ENCODE measurements at regions not wholly inside any gene's neighbourhood (a gene's known extent, or its start where the extent isn't known, plus 50 kb on each side); places are given as distances from the start of the nearest gene placed in this dataset.

- DNase-seq, result peak; percentile 72
These were observed 131.4 kb downstream of the BBS10 start for GRCh38 chr12:76216585-76217472.

DNA sequence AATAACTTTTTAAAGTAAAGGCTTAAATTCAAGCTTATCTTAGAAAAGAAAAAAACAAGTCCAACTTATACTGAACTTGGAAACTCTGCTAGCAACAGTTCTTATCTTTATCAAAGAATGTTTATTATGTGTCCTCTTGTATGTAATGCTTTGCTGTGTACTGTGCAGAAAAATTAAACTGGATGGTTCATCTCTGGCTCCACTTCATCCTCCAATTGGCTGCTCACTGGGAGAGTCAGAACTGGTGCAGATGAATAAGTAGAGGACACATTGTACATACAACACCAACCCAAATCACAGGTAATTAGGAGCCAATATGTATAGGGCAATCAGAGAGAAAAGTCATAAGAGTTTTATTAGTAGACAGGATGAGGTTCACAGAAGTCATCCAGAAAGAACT, 123.6 kb upstream of the NAP1L1 start:
- no peak for DNase-seq

DNA sequence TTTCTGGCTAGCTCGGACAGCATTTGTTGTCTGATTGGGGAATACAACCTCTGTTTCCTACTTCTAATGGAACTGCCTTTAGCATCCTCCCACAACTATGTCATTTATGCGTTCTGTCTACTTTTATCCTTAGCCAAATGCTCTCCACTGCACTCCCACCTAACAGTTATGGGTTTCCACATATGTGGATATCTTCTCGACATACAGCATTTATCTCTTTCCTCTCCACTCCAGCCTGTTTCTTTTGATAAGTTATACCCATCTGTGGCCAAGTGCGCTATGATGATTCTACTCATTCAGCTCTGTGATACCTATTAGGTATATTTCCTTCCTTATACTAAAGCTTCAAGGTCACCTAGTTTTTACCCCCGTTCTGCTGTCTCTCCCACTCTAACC, 122.2 kb upstream of the NAP1L1 start:
- DNase-seq, result no peak

- DNase-seq, result no peak
These were observed 121.7 kb upstream of the NAP1L1 start for GRCh38 chr12:76206039-76206676.

DNA sequence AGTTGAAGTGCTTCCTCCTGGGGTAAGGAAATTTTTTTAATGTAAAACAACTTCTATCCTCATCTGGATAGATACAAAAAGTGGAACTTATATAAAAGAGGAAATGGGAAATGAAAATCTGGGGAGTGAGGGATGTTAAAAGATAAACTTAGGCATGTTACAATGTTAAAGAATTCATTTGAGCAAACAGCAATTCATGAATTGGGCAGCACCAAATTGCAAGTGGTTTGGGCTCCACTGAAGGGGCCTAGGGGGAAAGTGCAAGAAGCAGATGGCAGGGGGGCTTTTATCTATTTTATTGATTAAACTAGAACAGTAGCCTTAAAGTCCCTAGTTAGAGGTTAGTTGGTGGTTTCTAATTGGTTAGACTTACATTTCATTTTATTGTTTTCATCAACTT, 118.1 kb upstream of the NAP1L1 start:
- DNase-seq, result peak; percentile 29

GRCh38 chr12:76201758-76202157, 117.3 kb upstream of the NAP1L1 start:
- no peak for DNase-seq

GRCh38 chr12:76201316-76201715, 116.8 kb upstream of the NAP1L1 start:
- no peak for DNase-seq

- DNase-seq, result peak; percentile 32
These were observed 115.3 kb upstream of the NAP1L1 start for GRCh38 chr12:76199808-76200207.

GRCh38 chr12:76198839-76199238, 114.4 kb upstream of the NAP1L1 start:
- DNase-seq, result no peak

DNA sequence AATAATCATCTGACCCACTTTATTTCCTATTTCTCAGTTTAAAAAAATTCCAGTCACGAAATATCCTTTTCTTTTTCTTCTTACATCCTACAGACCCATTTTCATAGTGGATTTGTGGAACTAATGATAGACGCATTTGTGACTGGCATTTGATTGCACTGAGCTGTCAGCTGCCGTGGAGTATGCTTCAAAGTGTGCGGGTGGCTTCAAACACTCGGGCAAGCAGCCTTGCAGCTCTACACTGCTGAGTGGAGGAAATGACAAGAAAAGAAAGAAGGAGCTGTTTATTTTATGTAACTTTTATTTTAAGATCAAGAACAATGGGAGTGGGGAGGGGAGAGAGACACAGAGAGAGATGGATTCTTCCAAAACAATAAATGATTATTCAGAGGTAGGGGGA, 112.8 kb upstream of the NAP1L1 start:
- DNase-seq, result no peak

DNA sequence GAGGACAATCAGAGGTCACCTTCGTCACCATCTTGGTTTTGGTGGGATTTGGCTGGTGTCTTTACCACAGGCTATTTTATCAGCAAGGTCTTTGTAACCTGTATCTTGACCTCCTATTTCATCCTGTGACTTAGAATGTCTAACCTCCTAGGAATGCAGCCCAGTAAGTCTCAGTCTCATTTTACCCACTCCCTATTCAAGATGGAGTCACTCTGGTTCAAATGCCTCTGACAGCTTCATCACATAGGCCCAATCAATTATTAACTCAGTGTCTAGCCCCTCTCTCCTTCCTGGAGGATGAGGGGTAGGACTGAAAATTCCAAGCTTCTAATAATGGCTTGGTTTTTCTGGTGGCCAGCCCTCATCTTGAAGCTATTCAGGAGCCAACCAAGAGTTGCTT, 111.4 kb upstream of the NAP1L1 start:
- DNase-seq, result no peak

DNA sequence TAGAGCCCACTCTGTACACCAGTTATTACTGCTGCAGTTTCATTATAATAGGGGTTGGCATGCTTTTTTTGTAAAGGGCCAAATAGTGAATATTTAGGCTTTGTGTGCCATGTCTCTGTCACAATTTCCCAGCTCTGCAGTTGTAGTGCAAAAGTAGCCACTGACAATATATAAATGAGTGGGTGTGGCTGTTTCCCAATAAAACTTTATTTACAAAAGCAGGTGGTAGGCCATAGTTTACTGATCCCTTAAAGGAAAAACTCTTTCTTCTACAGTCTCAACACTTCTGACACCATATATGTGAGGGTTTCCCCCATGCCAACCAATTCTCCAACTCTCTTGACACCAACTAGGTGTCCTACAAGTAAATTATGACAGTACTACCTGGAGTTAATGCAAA, 110.2 kb upstream of the NAP1L1 start:
- DNase-seq, result no peak

GRCh38 chr12:76193961-76194360, 109.5 kb upstream of the NAP1L1 start:
- DNase-seq, result no peak

GRCh38 chr12:76192416-76192815, 107.9 kb upstream of the NAP1L1 start:
- DNase-seq, result no peak

DNA sequence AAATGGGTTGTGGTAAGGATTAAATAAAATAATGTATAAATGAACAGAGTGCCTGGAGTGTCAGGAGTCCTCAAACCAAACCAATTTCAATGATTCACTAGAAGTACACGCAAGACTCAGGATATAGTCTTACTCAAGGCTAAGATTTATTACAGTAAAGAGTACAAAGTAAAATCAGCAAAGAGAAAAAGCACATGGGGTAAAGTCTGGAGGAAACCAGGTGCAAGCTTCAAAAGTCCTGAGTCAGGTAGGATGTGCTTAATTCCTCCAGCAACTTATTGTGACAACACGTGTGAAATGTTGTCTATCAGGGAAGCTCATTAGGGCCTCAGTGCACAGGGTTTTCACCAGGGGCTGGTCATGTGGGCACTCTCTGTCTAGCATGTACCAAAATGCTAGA, 105.8 kb upstream of the NAP1L1 start:
- DNase-seq, result no peak

- no peak for DNase-seq
These were observed 105.4 kb upstream of the NAP1L1 start for GRCh38 chr12:76189851-76190250.

GRCh38 chr12:76187177-76187576, 102.7 kb upstream of the NAP1L1 start:
- no peak for DNase-seq

DNA sequence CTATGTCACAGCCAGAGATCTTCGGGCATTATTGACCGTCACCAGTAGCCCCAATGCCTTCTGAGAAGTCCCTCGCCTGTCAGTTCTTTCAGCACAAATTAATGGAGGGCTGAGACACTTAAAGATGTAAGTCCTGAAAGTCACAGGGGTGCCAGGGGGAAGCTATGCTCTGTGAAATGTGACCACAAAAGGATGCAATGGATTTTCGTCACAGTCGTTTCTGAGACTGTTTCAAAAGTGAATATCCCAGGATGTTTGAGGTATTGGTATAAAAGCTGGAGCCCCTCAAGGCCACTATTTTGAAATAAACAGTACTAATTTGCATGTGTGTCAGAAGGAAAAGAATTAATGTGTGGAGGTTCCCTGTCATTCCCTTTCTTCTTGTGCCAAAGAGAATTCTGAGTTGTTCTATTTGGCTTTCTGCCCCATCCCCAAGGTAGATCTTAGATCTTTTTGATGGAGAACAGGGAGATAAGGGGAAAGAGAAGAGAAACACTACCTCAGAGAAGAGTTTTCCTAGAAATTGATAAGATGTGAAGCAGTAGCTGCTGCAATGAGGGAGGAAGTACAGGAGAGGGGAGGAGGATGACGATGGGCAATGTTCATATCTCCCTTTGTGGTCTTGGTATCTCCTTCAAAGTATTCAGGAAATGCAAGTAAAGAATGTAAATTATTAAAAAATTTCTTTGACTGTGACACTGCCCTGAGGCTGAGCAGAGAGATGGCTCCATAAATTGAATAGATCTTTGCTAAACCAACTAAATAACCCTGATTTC, 101.8 kb upstream of the NAP1L1 start:
- peak; percentile 74 for DNase-seq

DNA sequence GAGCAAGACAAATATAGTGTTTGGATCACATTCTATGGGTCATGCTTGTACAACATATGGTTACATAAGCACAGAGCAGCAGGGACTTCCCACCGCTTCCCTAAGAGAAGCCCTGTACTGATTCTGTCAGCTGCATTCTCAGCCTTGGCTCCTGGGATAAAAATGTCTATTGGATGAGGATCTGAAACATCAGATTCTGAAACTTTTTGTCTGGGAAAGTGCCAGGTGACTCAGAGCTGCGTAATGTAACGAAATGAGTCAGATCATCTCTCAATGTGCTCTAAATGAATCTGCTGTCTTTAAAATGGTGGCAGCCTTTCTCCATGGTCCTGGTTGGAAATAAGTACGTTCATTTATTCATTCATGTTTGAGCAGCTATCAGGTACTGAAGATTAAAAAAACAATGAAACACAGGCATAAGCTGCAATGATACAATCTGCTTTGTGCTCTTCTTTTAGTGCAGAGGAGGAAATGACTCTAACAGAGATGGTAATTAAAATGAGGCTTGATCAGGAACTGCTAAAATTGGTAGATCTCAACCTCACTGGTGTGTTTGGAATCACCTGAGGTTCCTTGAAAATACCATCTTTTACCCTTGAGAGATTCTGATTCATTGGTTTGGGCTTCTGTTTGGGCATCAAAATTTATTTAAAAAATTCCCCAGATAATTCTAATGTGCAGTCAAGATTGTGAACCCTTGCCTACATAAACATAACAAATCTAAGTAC, 99.1 kb upstream of the NAP1L1 start:
- peak; percentile 99 for DNase-seq

- DNase-seq, result no peak
These were observed 96.2 kb upstream of the NAP1L1 start for GRCh38 chr12:76180401-76181277.

- DNase-seq, result no peak
These were observed 94.0 kb upstream of the NAP1L1 start for GRCh38 chr12:76178452-76178851.

GRCh38 chr12:76177821-76178220, 93.3 kb upstream of the NAP1L1 start:
- DNase-seq, result no peak
